ENCODE measurements at regions not wholly inside any gene's neighbourhood (a gene's known extent, or its start where the extent isn't known, plus 50 kb on each side); places are given as distances from the start of the nearest gene placed in this dataset.

DNA sequence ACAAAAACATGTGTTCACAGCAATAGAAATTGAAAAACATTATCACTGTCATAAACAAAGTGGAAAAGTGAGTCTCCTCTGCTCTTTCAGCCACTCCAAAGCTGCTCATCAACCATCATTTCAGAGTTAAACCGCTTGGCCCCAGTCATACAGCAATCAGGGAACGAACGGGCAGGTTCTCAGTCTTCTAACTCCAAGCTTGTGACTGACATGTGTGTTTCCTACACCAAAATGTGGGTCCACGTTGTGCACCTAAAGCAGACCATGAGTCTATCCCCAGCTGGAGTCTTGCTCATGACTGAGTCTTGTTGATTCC, 582.6 kb upstream of the ID2 start:
- H3K4me3 ChIP-seq (ENCODE audit: low read length): no peak overlapping the region
- TF ChIP-seq, protein P1, sequence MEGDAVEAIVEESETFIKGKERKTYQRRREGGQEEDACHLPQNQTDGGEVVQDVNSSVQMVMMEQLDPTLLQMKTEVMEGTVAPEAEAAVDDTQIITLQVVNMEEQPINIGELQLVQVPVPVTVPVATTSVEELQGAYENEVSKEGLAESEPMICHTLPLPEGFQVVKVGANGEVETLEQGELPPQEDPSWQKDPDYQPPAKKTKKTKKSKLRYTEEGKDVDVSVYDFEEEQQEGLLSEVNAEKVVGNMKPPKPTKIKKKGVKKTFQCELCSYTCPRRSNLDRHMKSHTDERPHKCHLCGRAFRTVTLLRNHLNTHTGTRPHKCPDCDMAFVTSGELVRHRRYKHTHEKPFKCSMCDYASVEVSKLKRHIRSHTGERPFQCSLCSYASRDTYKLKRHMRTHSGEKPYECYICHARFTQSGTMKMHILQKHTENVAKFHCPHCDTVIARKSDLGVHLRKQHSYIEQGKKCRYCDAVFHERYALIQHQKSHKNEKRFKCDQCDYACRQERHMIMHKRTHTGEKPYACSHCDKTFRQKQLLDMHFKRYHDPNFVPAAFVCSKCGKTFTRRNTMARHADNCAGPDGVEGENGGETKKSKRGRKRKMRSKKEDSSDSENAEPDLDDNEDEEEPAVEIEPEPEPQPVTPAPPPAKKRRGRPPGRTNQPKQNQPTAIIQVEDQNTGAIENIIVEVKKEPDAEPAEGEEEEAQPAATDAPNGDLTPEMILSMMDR (conservative IDR thresholded peaks at IDR 0.05; ENCODE audit: low read depth, low read length): no peak
- DNase-seq (ENCODE audit: low read depth): no peak

GRCh38 chr2:8101614-8102277, 580.1 kb upstream of the ID2 start:
- DNase-seq (ENCODE audit: low read depth): no peak
- TF ChIP-seq, protein P1 (conservative IDR thresholded peaks at IDR 0.05; ENCODE audit: low read depth, low read length): no peak

GRCh38 chr2:8102470-8102869, 579.4 kb upstream of the ID2 start:
- TF ChIP-seq, protein P1 (conservative IDR thresholded peaks at IDR 0.05; ENCODE audit: low read depth, low read length): no peak
- H3K4me3 ChIP-seq (ENCODE audit: low read length): no peak overlapping the region
- no peak for DNase-seq (ENCODE audit: low read depth)

More at GRCh38 chr2:8101614-8102277, 580.1 kb upstream of the ID2 start:
- no peak overlapping the region for H3K4me3 ChIP-seq (ENCODE audit: low read length)

GRCh38 chr2:8103085-8103708, 578.7 kb upstream of the ID2 start:
- H3K4me3 ChIP-seq (ENCODE audit: low read length): no peak overlapping the region
- TF ChIP-seq, protein P1 (conservative IDR thresholded peaks at IDR 0.05; ENCODE audit: low read depth, low read length): no peak
- DNase-seq (ENCODE audit: low read depth): peak; percentile 58

- TF ChIP-seq, protein P1 (conservative IDR thresholded peaks at IDR 0.05; ENCODE audit: low read depth, low read length): no peak
- no peak overlapping the region for H3K4me3 ChIP-seq (ENCODE audit: low read length)
- no peak for DNase-seq (ENCODE audit: low read depth)
Observed at GRCh38 chr2:8107150-8107549, 574.7 kb upstream of the ID2 start.

DNA sequence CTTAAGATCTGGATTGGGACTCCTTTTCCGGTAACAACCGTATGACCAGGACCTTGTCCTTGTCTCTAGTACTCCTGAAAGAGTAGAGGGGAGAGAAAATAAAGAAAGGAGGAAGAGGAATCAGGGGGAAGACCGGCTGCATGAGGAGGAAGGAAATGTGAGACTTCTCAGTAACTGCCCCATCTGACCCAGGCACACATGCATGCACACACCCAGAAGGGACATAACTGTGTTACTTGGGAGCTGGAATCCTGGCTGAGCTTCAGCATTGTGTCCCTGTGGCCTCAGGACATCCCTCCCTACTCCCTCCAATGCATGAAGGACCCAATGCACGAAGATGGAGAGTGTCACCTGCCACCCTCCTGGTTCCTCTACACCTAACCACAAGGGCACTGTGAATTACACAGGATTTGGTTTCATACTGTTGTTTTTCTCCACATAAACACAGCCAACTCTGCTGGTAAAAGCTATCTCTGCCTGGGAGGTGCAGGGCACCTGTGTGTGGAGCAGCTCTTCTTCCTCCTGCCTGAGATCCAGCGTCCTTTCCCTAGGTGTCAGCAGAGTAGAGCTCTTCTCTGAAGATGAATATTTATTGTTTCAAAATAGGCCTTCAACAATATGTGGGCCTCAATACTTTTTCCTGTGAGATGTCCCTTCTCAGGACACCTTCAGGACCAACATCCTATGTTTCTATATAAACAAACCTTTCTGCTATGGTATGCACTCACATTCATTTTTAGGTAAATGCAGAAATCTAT, 574.1 kb upstream of the ID2 start:
- no peak for DNase-seq (ENCODE audit: low read depth)
- TF ChIP-seq, protein P1 (conservative IDR thresholded peaks at IDR 0.05; ENCODE audit: low read depth, low read length): no peak
- H3K4me3 ChIP-seq (ENCODE audit: low read length): no peak overlapping the region

Data from retinal pigment epithelial cell (primary cell).